BLaER1 (cell line): ENCODE measurements at regions not wholly inside any gene's neighbourhood (a gene's known extent, or its start where the extent isn't known, plus 50 kb on each side); places are given as distances from the start of the nearest gene placed in this dataset.

Experiments used
- H3K27ac ChIP-seq: shearing (Covaris generic); formaldehyde crosslinking; 2 replicates; pipeline ENCODE4 v1.8.1; 2022
- H3K27me3 ChIP-seq: shearing (Covaris generic); formaldehyde crosslinking; 2 replicates; pipeline ENCODE4 v1.8.1; 2022
- H3K36me3 ChIP-seq: shearing (Covaris generic); formaldehyde crosslinking; 2 replicates; pipeline ENCODE4 v1.8.1; 2022
- H3K4me1 ChIP-seq: shearing (Covaris generic); formaldehyde crosslinking; 2 replicates; pipeline ENCODE4 v1.8.1; 2022
- H3K4me2 ChIP-seq: shearing (Covaris generic); formaldehyde crosslinking; 2 replicates; pipeline ENCODE4 v1.8.1; 2022
- H3K4me3 ChIP-seq: shearing (Covaris generic); formaldehyde crosslinking; 2 replicates; pipeline ENCODE4 v1.8.1; 2022
- H3K9ac ChIP-seq: shearing (Covaris generic); formaldehyde crosslinking; 2 replicates; pipeline ENCODE4 v1.8.1; 2022
- H3K9me3 ChIP-seq: shearing (Covaris generic); formaldehyde crosslinking; 2 replicates; pipeline ENCODE4 v1.8.1; 2022
- H4K20me1 ChIP-seq: shearing (Covaris generic); formaldehyde crosslinking; 2 replicates; pipeline ENCODE4 v1.8.1; 2022
- Cebpa-rat ChIP-seq: shearing (Covaris generic); IDR thresholded peaks from 2 replicates; pipeline ENCODE4 v1.8.1; 2022

DNA sequence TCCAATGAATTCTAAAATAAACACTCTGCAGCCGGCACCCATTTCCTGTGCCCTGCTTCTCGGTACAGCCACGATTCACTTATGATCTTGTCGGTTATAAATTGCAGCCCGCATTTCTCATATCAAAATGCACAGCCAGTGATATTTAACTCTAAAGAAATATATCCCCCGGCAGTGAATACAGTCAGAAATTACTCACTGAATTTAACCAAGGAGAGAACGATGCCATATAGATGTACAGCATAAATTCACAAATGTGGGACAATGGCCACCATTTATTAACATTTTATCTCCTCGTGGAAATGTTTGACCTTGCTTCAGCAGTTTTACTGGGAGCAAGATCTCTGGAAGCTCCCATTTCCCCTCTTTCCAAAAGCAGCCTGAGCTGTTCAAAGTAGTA is 1517.8 kb downstream of the BRD1 start:
- H3K9ac ChIP-seq: no peak overlapping the region
- peak overlapping the region; percentile 44; the same call in 1 of the 2 replicates for H3K27ac ChIP-seq
- no peak for TF ChIP-seq Cebpa-rat
- H3K36me3 ChIP-seq: no peaks in the 10 kb centered on the region
- peaks cover 33% of the 10 kb centered on the region for H3K4me1 ChIP-seq
- no peak overlapping the region for H3K4me3 ChIP-seq
- no peaks in the 10 kb centered on the region for H3K27me3 ChIP-seq
- H3K9me3 ChIP-seq: peaks cover 31% of the 10 kb centered on the region
- peak overlapping the region; percentile 86 for H3K4me2 ChIP-seq
- H4K20me1 ChIP-seq: no peaks in the 10 kb centered on the region

DNA sequence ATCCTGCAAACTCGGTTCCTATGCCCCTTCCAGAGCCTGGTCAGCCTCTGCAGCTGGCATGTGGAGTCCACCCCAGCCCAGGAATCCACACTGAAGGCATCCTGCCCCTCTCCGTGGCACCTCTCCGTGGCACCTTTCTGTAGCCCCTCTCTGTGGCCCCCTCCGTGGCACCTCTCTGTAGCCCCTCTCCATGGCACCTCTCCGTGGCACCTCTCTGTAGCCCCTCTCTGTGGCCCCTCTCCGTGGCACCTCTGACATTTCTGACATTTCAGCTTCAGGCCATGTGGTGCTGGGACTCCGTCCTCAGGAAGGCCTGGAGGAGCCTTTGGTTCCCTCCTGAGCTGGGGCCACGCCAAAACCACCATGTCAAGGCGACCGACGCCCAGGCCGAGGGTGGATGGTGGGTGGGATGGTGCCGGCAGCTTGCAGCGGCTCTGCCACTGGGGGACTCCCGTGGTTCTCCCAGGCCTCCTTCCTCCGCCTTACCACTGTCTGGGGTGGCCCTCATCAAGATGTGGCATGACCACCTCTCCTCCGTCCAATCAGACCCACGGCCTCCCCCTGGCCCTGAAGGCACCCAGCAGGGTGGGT is 1518.5 kb downstream of the BRD1 start:
- Histone ChIP-seq H3K4me1 (peaks cover 33% of the 10 kb centered on the region), H3K27me3 (no peaks in the 10 kb centered on the region), H3K27ac (peak overlapping the region; percentile 44), H3K36me3 (no peaks in the 10 kb centered on the region), H3K9me3 (peaks cover 31% of the 10 kb centered on the region), H3K9ac (no peak overlapping the region), H3K4me2 (peak overlapping the region; percentile 86), H3K4me3 (0 out of 2 replicates have a peak overlapping the region, but pooled peaks have one; percentile 18), H4K20me1 (no peaks in the 10 kb centered on the region)
- TF ChIP-seq Cebpa-rat: no peak

- H3K4me3 ChIP-seq: no peak overlapping the region
- H3K36me3 ChIP-seq: no peaks in the 10 kb centered on the region
Observed at GRCh38 chr22:48307931-48308330, 1519.7 kb downstream of the BRD1 start.

GRCh38 chr22:48306785-48307510 is 1520.7 kb downstream of the BRD1 start:
- H4K20me1 ChIP-seq: no peaks in the 10 kb centered on the region
- H3K4me3 ChIP-seq: no peak overlapping the region
- H3K4me2 ChIP-seq: no peak overlapping the region
- no peak overlapping the region for H3K27ac ChIP-seq
- peaks cover 27% of the 10 kb centered on the region for H3K4me1 ChIP-seq
- no peaks in the 10 kb centered on the region for H3K36me3 ChIP-seq
- H3K27me3 ChIP-seq: no peaks in the 10 kb centered on the region
- H3K9ac ChIP-seq: no peak overlapping the region
- peaks cover 14% of the 10 kb centered on the region for H3K9me3 ChIP-seq
- no peak for TF ChIP-seq Cebpa-rat

More at GRCh38 chr22:48307931-48308330, 1519.7 kb downstream of the BRD1 start:
- Histone ChIP-seq H3K27ac (no peak overlapping the region), H3K27me3 (no peaks in the 10 kb centered on the region), H3K9me3 (peaks cover 24% of the 10 kb centered on the region), H3K4me1 (peaks cover 27% of the 10 kb centered on the region), H3K4me2 (no peak overlapping the region), H3K9ac (no peak overlapping the region), H4K20me1 (no peaks in the 10 kb centered on the region)
- no peak for TF ChIP-seq Cebpa-rat

DNA sequence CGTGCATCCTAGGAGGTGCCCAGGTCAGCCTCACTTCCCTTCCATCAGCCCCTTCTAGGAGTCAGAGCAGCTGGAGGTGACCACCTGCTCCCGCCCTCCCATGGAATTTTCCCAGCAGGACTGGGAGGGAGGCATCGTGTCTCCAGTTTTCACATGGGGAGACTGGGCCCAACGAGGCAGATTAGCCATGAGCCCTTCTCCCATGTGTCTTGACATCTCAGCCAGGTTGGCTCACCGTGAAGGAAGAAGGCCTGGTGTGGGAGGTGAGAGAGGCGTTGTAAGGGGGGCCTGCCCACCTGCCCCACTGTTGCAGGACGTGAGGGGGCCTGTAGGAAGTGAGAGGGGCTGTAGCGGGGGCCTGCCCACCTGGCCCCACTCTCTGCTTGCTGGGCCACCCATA is 1521.4 kb downstream of the BRD1 start:
- H3K4me3 ChIP-seq: no peak overlapping the region
- H3K4me2 ChIP-seq: no peak overlapping the region
- no peaks in the 10 kb centered on the region for H3K36me3 ChIP-seq
- no peak overlapping the region for H3K9ac ChIP-seq
- H4K20me1 ChIP-seq: no peaks in the 10 kb centered on the region
- peaks cover 8% of the 10 kb centered on the region for H3K9me3 ChIP-seq
- peaks cover 27% of the 10 kb centered on the region for H3K4me1 ChIP-seq
- H3K27me3 ChIP-seq: no peaks in the 10 kb centered on the region
- no peak for TF ChIP-seq Cebpa-rat
- no peak overlapping the region for H3K27ac ChIP-seq

GRCh38 chr22:48305726-48306235 is 1521.9 kb downstream of the BRD1 start:
- no peaks in the 10 kb centered on the region for H3K36me3 ChIP-seq

DNA sequence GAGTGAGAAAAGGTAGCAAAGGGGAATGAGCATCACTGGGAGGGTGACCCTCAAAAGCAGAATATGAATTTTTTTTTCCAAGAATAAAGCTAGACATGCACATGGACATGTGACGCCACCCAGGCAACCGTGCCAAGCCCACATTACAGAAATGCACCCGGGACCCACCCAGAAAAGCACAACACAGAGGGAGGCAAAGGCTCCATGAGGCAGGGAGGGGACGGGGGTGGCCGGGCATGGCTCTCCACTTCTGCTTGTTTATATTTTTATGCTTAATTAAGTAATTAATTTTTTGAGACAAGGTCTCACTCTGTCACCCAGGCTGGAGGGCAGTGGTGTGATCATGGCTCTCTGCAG is 1524.3 kb downstream of the BRD1 start:
- Histone ChIP-seq H3K4me2 (no peak overlapping the region), H3K27me3 (no peaks in the 10 kb centered on the region), H3K9ac (no peak overlapping the region), H3K27ac (no peak overlapping the region), H4K20me1 (no peaks in the 10 kb centered on the region), H3K9me3 (no peaks in the 10 kb centered on the region), H3K4me3 (no peak overlapping the region), H3K4me1 (peaks cover 2% of the 10 kb centered on the region), H3K36me3 (no peaks in the 10 kb centered on the region)
- TF ChIP-seq Cebpa-rat: no peak

More at GRCh38 chr22:48305726-48306235, 1521.9 kb downstream of the BRD1 start:
- H3K4me3 ChIP-seq: no peak overlapping the region
- peaks cover 26% of the 10 kb centered on the region for H3K4me1 ChIP-seq
- no peaks in the 10 kb centered on the region for H3K27me3 ChIP-seq
- no peaks in the 10 kb centered on the region for H4K20me1 ChIP-seq
- H3K27ac ChIP-seq: no peak overlapping the region
- peaks cover 3% of the 10 kb centered on the region for H3K9me3 ChIP-seq
- H3K4me2 ChIP-seq: no peak overlapping the region
- TF ChIP-seq Cebpa-rat: no peak
- H3K9ac ChIP-seq: no peak overlapping the region

GRCh38 chr22:48302657-48303368 is 1524.9 kb downstream of the BRD1 start:
- Histone ChIP-seq H4K20me1 (no peaks in the 10 kb centered on the region), H3K9me3 (no peaks in the 10 kb centered on the region), H3K36me3 (no peaks in the 10 kb centered on the region), H3K4me3 (no peak overlapping the region), H3K4me1 (no peaks in the 10 kb centered on the region), H3K9ac (no peak overlapping the region), H3K27me3 (no peaks in the 10 kb centered on the region), H3K27ac (no peak overlapping the region), H3K4me2 (no peak overlapping the region)
- TF ChIP-seq Cebpa-rat: no peak

- Histone ChIP-seq H3K9me3 (no peaks in the 10 kb centered on the region), H3K27me3 (no peaks in the 10 kb centered on the region), H3K4me3 (no peak overlapping the region), H4K20me1 (no peaks in the 10 kb centered on the region), H3K27ac (no peak overlapping the region), H3K36me3 (no peaks in the 10 kb centered on the region), H3K9ac (no peak overlapping the region), H3K4me2 (no peak overlapping the region), H3K4me1 (no peaks in the 10 kb centered on the region)
- no peak for TF ChIP-seq Cebpa-rat
Observed at GRCh38 chr22:48301908-48302307, 1525.8 kb downstream of the BRD1 start.

DNA sequence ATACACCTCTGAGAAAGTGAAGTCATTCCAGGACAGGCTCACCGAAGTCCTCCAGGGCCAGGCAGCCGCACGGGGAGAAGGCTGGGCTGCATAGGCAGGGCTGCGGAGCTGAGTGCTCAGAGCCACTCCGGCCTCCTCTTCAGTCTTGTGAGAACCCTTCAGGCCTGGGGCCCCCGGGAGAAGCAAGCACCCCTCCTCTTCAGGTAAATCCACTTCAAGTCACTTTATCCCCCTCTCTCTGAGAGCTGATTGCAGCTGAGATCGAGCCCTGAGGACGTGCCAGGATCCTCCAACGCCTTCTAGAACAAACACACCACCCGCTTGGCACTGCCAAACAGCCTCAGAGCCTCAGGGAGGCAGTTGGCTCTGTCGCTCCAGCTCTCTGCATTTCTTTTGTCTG is 1526.3 kb downstream of the BRD1 start:
- Histone ChIP-seq H3K9ac (no peak overlapping the region), H3K27ac (no peak overlapping the region), H3K4me2 (no peak overlapping the region), H3K27me3 (no peaks in the 10 kb centered on the region), H3K4me3 (no peak overlapping the region), H3K4me1 (no peaks in the 10 kb centered on the region), H3K9me3 (no peaks in the 10 kb centered on the region), H4K20me1 (no peaks in the 10 kb centered on the region), H3K36me3 (no peaks in the 10 kb centered on the region)
- no peak for TF ChIP-seq Cebpa-rat
